AG04449 (cell line): ENCODE measurements at regions not wholly inside any gene's neighbourhood (a gene's known extent, or its start where the extent isn't known, plus 50 kb on each side); places are given as distances from the start of the nearest gene placed in this dataset.

Source experiments
- CTCF ChIA-PET: fragments of 350-600 bp; formaldehyde crosslinking; extraction: SDS; loops from one replicate; lab custom pipeline; 2021; ENCODE audit warnings: antibody characterized with exemption; lab: Yijun Ruan, JAX
- POLR2A ChIA-PET: fragments of 400-600, 350-600 bp; formaldehyde crosslinking; extraction: SDS; loops from one replicate; lab custom pipeline; 2020; ENCODE audit warnings: antibody characterized with exemption, inconsistent platforms; lab: Yijun Ruan, JAX
- DNase-seq: peaks from one replicate; pipeline ENCODE4 v3.0.0-alpha.2; 2010; ENCODE audit warnings: low read depth, low spot score
- H3K4me3 ChIP-seq: 2 replicates; pipeline ENCODE4 v1.5.1; 2011; ENCODE audit warnings: low read depth, mild to moderate bottlenecking, control low read depth, low read length
- CTCF ChIP-seq: IDR thresholded peaks from one replicate; pipeline ENCODE4 v1.5.1; 2011; ENCODE audit warnings: mild to moderate bottlenecking, moderate library complexity, low read length, control low read depth, inconsistent platforms; ENCODE audit not compliant: insufficient read depth; ENCODE audit errors: missing control alignments

GRCh38 chr2:105972246-105972645 lies 221.9 kb downstream of the UXS1 start:
- DNase-seq: no peak
- POLR2A ChIA-PET: no interaction called here
- CTCF ChIA-PET: no interaction called here
- H3K4me3 ChIP-seq: no peak overlapping the region
- no peak for TF ChIP-seq CTCF

- DNase-seq: no peak
- POLR2A ChIA-PET: no interaction called here
- no peak for TF ChIP-seq CTCF
- CTCF ChIA-PET: interaction anchor here (1.0 kb wide), 1 partner anchor 393 kb away, joined by 3 read pairs; no protein-coding TSS in a partner anchor
- H3K4me3 ChIP-seq: no peak overlapping the region
These were observed 224.5 kb downstream of the UXS1 start for GRCh38 chr2:105969552-105969951.

- ChIA-PET CTCF (interaction anchor here (0.6 kb wide), 1 partner anchor 131 kb away, joined by 3 read pairs; no protein-coding TSS in a partner anchor), POLR2A (no interaction called here)
- TF ChIP-seq CTCF: no peak
- H3K4me3 ChIP-seq: no peak overlapping the region
- DNase-seq: no peak
These were observed 217.5 kb downstream of the NCK2 start for GRCh38 chr2:105962221-105962620.

- no peak for TF ChIP-seq CTCF
- POLR2A ChIA-PET: no interaction called here
- DNase-seq: no peak
- H3K4me3 ChIP-seq: no peak overlapping the region
- CTCF ChIA-PET: interaction anchor here (0.6 kb wide), 1 partner anchor 131 kb away, joined by 3 read pairs; no protein-coding TSS in a partner anchor
These were observed 217.0 kb downstream of the NCK2 start for GRCh38 chr2:105961599-105962146.

GRCh38 chr2:105959357-105959756 lies 214.6 kb downstream of the NCK2 start:
- no peak for DNase-seq
- ChIA-PET CTCF (no interaction called here), POLR2A (no interaction called here)
- TF ChIP-seq CTCF: no peak
- no peak overlapping the region for H3K4me3 ChIP-seq

GRCh38 chr2:105954891-105955290 lies 210.2 kb downstream of the NCK2 start:
- POLR2A ChIA-PET: no interaction called here
- no peak for TF ChIP-seq CTCF
- DNase-seq: no peak

More at GRCh38 chr2:105954891-105955290, 210.2 kb downstream of the NCK2 start:
- CTCF ChIA-PET: no interaction called here
- H3K4me3 ChIP-seq: no peak overlapping the region
